IPS DF 19.7 (cell line): ENCODE measurements at regions not wholly inside any gene's neighbourhood (a gene's known extent, or its start where the extent isn't known, plus 50 kb on each side); places are given as distances from the start of the nearest gene placed in this dataset.
"Not testable (repeated sequence)": the region's sequence is repeated elsewhere in the genome, so short reads cannot be mapped to it uniquely, and the experiment has no call there.

Experiments used
- DNase-seq: peaks from one replicate; pipeline ENCODE4 v3.0.0-alpha.2; 2013; ENCODE audit warnings: low read depth, low spot score

DNA sequence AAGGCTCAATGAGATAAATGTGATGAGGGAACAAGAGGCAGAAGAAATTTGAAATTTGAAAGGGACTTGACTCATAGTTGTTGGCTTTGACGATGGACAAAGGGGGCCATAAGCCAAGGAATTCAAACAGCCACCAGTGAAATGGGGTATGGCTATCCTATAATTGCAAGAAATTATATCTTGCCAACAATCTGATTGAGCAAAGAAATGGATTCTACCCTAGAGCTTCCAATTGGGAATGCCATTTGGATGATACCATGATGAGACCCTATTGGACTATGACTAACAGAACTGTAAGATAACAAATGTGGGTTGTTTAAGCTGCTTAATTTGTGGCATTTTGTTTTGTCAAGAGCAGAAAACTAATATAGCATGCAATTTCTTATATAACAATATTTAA is 270.1 kb upstream of the ARSJ start:
- DNase-seq = no peak

GRCh38 chr4:114249976-114250375 is 270.5 kb upstream of the ARSJ start:
- no peak for DNase-seq

DNA sequence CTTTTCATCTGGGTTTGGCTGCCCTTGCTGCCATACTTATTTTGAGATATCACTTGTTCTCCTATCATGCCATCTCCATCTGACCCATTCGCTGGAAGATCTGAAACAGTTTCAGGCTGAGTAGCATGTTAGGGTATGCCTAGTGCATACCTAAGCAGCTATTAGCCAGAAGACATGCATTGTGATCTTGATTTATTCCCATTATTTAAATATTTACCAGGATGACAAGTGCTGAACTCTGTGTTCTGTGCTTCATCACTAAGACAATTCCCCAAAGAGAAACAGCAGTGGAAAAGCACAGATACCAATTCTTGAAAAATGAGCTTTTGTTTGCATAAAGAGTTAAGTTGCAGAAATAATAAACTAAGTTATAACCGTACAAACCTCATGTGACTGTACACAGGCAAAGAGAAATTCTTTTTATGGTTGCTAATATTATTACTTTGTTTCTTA is 271.0 kb upstream of the ARSJ start:
- no peak for DNase-seq

GRCh38 chr4:114251020-114251419 is 271.6 kb upstream of the ARSJ start:
- DNase-seq = no peak

- DNase-seq = no peak
Measured at GRCh38 chr4:114252499-114252898, 273.1 kb upstream of the ARSJ start.

DNA sequence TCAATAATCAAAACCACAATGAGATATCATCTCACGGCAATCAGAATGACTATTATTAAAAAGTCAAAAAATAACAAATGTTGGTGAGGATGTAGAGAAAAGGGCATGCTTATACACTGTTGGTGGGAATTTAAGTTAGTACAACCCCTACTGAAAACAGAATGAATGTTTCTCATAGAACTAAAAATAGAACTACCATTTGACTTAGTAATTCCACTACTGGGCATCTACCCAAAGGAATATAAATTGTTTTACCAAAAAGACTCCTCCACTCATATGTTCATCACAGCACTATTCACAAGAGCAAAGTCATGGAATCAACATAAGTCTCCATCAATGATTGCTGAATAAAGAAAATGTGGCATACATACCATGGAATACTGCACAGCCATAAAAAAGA is 278.1 kb upstream of the ARSJ start:
- no peak for DNase-seq

DNA sequence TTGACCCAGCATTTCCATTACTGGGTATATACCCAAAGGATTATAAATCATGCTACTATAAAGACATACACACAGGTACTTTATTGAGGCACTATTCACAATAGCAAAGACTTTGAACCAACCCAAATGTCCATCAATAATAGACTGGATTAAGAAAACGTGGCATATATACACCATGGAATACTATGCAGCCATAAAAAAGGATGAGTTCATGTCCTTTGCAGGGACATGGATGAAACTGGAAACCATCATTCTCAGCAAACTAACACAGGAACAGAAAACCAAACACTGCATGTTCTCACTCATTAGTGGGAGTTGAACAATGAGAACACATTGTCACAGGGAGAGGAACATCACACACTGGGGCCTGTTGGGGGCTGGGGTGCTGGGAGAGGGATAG is 283.0 kb upstream of the ARSJ start:
- not testable (repeated sequence) for DNase-seq

DNA sequence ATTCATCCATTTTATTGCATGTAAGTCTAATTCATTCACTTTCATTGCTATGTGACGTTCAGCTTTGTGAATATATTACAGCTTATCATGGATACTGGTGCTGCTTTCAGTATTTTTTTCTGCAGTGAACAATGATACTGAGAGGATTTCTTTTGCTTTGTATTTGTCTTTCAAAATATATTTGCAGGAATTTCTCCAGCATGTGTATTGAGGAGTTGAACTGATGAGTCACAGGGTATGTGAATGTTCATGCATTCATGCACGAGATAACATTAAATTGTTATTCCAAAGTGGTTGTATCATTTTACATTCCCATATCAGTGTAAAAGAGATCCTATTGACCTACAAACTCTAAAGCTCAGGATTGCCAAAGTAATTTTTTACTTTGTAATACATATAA is 283.8 kb upstream of the ARSJ start:
- DNase-seq = no peak

DNA sequence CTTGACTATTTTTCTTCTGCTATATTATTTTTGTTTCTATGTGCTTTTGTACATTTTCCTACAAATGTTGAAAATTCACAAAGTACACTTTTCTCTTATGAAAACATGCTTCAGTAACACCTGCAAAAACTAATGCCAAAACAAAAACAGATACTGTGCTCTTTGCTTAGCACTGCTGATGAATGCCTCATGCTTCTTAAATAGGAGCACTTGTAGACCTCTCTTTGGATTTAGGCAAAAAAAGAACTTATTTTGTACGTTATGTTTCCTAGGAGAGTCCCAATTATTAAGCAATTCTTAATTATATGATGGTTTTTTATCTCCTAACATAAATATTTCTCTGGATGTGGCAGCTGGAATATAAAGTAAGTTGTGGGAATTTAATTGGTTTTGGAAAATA is 285.0 kb upstream of the ARSJ start:
- DNase-seq = no peak

GRCh38 chr4:114264877-114265291 is 285.4 kb upstream of the ARSJ start:
- DNase-seq = no peak

- DNase-seq = no peak
Measured at GRCh38 chr4:114265342-114265741, 285.9 kb upstream of the ARSJ start.

GRCh38 chr4:114267976-114268375 is 288.5 kb upstream of the ARSJ start:
- DNase-seq = no peak

- no peak for DNase-seq
Measured at GRCh38 chr4:114271031-114271430, 291.6 kb upstream of the ARSJ start.

- DNase-seq = no peak
Measured at GRCh38 chr4:114272226-114272625, 292.8 kb upstream of the ARSJ start.

DNA sequence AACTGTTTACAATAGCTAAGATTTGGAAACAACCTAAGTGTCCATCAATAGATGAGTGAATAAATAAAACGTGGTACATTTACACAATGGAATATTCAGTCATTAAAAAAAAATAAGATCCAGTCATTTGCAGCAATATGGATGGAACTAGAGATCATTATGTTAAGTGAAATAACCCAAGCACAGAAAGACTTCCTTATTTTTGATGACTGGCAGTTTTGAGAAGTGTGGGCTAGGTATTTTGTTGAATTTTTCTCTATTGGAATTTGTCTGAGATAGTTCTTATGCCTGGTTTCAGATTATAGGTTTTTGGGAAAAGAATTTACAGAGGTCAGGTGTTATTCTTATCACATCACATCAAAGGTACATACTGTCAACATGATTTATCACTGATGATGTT is 293.8 kb upstream of the ARSJ start:
- no peak for DNase-seq

GRCh38 chr4:114277690-114278089 is 298.2 kb upstream of the ARSJ start:
- DNase-seq = no peak

- no peak for DNase-seq
Measured at GRCh38 chr4:114279066-114279465, 299.6 kb upstream of the ARSJ start.

- DNase-seq = no peak
Measured at GRCh38 chr4:114279711-114280110, 300.3 kb upstream of the ARSJ start.

DNA sequence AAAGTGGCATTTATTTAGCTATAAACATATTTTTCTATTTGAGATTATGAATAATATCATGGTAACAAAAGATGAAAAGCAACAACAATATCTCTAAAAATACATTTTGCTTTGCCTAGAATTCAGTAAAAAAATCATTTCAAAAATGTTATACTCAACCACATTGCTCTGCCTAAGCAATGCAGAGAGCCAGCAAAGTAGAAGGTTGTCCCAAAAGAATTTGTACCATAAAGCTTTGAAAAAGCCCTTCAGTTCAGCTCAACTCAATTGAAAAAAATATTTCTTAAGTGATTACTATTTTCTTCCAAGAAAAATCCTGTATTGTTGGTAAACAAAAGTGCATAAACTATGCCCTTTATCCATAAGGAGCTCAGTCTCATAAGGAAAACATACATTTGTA is 301.2 kb upstream of the ARSJ start:
- DNase-seq = no peak

GRCh38 chr4:114281164-114281960 is 301.9 kb upstream of the ARSJ start:
- no peak for DNase-seq

DNA sequence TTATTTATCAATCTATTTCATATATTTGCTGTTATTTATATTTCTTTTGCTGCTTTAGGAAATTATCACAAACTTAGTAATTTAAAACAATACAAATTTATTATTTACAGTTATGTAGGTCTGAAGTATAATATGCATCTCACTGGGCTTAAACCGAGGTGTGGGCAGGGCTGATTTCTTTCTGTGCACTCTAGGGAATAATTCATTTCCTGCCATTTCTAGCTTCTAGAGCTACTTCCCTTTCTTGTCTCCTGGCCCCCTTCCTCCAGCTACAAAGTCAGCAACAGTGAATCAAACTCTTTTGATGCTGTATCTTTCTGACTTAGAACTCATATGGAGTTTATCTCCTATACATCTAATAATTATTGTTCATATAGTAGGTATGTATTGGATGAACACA is 303.5 kb upstream of the ARSJ start:
- no peak for DNase-seq

GRCh38 chr4:114284629-114285028 is 305.2 kb upstream of the ARSJ start:
- no peak for DNase-seq

- no peak for DNase-seq
Measured at GRCh38 chr4:114286262-114286810, 306.9 kb upstream of the ARSJ start.
